Panc1 (cell line): ENCODE measurements at regions not wholly inside any gene's neighbourhood (a gene's known extent, or its start where the extent isn't known, plus 50 kb on each side); places are given as distances from the start of the nearest gene placed in this dataset.

ENCODE experiments used
- CTCF ChIP-seq: fragments of 450-650 bp; IDR thresholded peaks from 2 replicates; pipeline ENCODE4 v1.5.1; 2017; ENCODE audit warnings: mild to moderate bottlenecking
- POLR2AphosphoS5 ChIP-seq: IDR thresholded peaks from 2 replicates; pipeline ENCODE4 v1.6.1; 2012; ENCODE audit warnings: mild to moderate bottlenecking, low read depth, low read length, moderate library complexity
- SIN3A ChIP-seq: IDR thresholded peaks from 2 replicates; pipeline ENCODE4 v1.6.1; 2012; ENCODE audit warnings: low read depth, mild to moderate bottlenecking, low read length, moderate library complexity, borderline replicate concordance; ENCODE audit not compliant: insufficient read depth
- TCF7L2 ChIP-seq: IDR thresholded peaks from 2 replicates; pipeline ENCODE4 v1.6.1; 2011; ENCODE audit warnings: mild to moderate bottlenecking, low read depth, low read length, inconsistent platforms
- TF ChIP-seq, protein P1 (sequence below), 2 experiments: IDR thresholded peaks; 2 replicates each; pipeline ENCODE4 v1.6.1; 2011 to 2012; ENCODE audit warnings: low read depth in 2 of 2, control low read depth in 1 of 2, low read length in 1 of 2, mild to moderate bottlenecking in 1 of 2, moderate library complexity in 1 of 2; ENCODE audit not compliant: insufficient read depth in 1 of 2

DNA sequence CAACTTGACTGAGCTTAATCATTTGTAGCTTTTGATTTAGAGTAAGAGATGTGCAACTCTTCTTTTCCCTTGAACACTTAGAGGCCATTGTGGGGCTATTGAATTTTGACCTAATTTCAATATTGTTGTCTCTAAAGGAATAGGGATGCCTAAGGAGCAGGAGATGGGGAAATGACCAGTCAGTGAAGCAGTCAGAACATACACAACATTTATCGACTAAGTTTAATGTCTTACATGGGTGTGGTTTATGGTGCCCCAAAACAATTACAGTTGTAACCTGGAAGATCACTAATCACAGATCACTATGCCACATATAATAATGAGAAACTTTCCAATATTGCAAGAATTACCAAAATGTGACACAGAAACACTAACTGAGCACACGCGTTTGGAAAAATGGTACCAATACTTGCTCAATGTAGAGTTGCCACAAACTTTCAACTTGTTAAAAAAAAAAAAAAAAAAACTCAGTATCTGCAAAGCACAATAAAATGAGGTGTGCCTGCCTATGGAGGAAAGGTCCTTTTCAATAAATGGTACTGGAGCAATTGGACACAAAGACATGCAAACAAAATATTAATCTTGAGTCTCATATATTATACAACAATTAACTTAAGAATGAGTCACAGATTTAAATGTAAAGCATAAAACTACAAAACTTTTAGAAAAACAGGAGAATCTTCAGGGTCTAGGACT, 189.6 kb upstream of the RAD23B start:
- TF ChIP-seq CTCF = no peak
- TF ChIP-seq TCF7L2 = no peak
- TF ChIP-seq, protein P1, sequence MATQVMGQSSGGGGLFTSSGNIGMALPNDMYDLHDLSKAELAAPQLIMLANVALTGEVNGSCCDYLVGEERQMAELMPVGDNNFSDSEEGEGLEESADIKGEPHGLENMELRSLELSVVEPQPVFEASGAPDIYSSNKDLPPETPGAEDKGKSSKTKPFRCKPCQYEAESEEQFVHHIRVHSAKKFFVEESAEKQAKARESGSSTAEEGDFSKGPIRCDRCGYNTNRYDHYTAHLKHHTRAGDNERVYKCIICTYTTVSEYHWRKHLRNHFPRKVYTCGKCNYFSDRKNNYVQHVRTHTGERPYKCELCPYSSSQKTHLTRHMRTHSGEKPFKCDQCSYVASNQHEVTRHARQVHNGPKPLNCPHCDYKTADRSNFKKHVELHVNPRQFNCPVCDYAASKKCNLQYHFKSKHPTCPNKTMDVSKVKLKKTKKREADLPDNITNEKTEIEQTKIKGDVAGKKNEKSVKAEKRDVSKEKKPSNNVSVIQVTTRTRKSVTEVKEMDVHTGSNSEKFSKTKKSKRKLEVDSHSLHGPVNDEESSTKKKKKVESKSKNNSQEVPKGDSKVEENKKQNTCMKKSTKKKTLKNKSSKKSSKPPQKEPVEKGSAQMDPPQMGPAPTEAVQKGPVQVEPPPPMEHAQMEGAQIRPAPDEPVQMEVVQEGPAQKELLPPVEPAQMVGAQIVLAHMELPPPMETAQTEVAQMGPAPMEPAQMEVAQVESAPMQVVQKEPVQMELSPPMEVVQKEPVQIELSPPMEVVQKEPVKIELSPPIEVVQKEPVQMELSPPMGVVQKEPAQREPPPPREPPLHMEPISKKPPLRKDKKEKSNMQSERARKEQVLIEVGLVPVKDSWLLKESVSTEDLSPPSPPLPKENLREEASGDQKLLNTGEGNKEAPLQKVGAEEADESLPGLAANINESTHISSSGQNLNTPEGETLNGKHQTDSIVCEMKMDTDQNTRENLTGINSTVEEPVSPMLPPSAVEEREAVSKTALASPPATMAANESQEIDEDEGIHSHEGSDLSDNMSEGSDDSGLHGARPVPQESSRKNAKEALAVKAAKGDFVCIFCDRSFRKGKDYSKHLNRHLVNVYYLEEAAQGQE (IDR thresholded peaks at IDR 0.05; ENCODE audit: insufficient read depth in 1 of 2, low read depth in 2 of 2, low read length in 1 of 2) = no peak
- TF ChIP-seq SIN3A = no peak
- no peak for TF ChIP-seq POLR2AphosphoS5
